ENCODE measurements at regions not wholly inside any gene's neighbourhood (a gene's known extent, or its start where the extent isn't known, plus 50 kb on each side); places are given as distances from the start of the nearest gene placed in this dataset.
"Not testable (repeated sequence)": the region's sequence is repeated elsewhere in the genome, so short reads cannot be mapped to it uniquely, and the experiment has no call there.

DNA sequence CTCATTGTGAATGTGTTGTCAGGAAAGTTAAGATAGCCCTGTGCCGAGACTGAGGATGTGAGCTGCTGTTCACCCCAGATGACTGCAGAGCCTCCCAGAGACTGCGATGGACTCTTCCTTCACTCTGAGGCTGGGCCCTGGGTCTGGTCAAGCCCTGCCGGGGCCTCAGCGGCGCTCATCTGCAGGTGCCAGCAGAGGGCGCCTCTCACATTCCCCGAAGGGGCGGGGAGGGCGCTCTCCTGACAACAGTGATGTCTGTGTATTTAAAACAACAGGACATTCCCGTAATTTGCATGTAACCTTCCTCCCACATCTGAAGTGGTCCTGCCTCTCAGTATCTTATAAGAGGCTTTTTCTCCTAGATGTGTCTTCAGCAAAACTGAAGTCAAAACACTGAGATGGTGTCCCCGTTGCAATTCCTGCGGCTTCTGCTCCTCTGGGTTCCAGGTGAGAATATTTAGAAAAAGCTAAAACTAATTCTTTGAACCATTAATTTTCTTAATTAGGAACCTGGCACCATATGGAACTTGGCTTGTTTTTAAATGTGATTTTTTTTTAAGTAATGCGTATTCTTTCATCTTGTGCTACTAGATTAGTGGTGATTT, 1377.9 kb downstream of the RPIA start:
- no peak for DNase-seq (ENCODE audit: low spot score)

DNA sequence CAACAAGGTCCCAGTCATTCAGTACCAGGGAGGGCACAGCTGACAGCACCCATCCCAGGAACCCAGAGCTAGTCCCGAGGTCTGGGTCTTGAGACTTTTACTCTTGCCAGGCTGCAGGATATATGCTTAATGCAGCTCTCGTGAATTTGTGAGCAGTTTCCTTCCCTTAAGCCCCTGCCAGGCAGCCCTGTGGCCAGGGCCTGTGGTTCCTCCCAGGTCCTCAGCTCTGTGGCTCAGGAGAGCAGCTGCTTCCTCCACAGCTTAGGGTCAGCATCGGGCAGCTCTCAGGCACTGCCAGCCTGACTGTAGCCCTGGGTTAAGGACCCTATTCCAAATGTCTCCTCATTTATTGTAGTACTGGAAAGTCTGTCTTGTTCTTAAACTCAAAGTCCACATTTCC, 1384.8 kb downstream of the RPIA start:
- no peak for DNase-seq (ENCODE audit: low spot score)

DNA sequence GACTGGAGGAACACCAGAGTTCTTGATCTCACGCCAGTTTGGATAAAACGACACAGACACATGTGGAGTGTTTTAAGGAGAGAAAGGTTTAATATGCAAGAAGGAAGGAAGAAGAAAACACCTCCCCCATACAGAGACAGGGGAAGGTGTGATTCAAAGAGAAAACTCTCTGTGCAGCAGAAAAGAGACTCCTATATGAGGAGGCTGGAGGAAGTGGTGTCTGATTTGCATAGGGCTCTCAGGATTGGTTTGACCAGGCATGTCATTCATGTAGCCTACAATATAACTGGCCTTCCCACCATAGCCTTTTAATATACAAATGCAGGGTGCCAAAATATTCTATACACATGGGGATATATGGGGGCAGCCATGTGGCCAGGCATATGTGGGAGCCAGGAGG, 1386.5 kb downstream of the RPIA start:
- DNase-seq (ENCODE audit: low spot score): no peak

DNA sequence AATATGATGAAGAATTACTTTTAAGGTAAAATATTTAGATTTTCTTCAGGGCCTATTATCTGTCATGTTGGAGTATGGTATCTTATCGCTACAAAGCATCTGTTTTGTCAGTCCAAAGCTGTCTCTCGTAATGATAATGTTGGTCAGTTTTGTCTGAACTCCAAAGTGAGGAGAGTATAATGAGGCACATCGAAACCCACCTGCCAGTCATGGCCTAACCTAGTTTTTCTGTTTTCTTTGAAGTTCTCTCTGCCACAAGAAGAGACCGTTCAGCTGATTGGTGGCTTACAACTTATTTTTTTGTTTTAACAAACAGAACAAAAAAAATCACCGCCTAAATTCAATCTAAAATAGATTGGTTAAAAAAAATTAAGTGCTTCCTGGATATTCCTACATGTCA, 1387.9 kb downstream of the RPIA start:
- DNase-seq (ENCODE audit: low spot score): no peak

DNA sequence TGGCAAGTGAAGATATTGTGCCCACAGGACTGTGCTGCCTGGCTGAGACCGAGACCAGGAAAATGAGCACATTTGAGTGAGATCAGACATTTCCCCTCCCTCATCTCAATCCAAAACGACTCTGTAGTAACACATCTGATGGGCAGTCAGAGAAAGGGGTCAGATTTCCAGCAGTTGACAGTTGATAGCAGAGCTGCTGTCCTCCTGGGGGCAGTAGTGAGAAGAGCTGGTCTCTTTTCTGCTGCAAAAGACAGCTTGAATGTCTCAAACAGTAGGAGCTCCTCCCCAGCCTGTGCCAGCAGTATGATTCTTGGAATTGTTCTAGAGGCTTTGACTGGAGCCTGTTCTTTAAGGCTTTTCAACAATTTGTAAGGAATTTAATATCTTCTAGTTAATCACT, 1396.3 kb downstream of the RPIA start:
- DNase-seq (ENCODE audit: low spot score): not testable (repeated sequence)

DNA sequence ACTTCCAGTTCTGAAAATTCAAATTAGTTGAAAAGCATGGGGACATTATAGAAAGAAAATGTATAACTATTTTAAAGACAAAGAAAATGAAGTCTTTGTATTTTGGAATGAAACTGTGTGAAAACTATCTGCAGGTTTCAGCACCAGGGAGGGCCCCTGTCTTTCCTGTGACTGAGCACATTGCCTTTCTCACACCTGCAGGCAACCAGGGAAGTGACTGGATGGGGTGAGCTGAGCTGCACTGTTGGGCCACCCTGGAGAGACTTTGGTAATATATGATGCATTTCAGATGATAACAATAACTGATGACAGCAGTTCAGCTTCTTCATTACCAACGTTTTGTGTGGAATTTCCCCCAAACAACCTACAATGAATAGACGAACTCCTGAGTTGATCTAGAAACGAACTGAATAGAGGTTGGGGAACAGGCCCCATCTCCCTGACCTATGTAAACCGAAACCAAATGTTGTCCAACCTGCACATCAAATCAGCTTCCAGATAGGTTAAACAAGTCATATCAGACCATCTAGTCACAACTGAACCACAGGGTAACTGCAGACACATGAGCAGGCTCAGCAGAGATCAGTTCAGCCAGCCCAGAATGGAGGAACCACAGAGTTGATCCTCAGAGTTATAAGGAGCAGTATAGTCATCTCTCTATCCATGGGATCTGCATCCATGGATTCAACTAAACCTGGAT, 1402.2 kb downstream of the RPIA start:
- DNase-seq (ENCODE audit: low spot score): not testable (repeated sequence)

DNA sequence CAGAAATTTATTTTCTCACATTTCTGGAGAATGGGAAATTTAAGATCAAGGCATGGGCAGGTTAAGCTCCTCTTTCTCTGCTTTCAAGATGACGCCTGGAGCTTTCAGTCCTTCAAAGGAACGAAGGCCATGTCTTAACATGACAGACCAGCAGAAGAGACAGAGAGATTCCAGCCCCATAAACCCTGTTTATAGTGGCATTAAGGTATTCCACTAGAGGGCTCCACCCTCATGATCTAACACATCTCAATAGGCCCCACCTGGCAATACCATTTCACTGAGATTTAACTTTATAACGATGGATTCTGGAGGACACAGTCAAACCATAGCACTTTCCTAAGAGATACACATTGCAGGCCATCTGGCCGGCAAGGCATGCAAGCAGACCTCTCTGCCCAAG, 1406.1 kb downstream of the RPIA start:
- not testable (repeated sequence) for DNase-seq (ENCODE audit: low spot score)

DNA sequence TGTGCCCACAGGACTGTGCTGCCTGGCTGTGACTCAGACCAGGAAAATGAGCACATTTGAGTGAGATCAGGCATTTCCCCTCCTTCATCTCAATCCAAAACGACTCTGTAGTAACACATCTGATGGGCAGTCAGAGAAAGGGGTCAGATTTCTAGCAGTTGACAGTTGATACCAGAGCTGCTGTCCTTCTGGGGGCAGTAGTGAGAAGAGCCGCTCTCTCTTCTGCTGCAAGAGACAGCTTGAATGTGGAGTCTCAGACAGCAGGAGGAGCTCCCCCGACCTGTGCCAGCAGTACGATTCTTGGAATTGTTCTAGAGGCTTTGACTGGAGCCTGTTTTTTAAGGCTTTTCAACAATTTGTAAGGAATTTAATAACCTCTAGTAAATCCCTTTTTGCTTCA, 1413.7 kb downstream of the RPIA start:
- not testable (repeated sequence) for DNase-seq (ENCODE audit: low spot score)

DNA sequence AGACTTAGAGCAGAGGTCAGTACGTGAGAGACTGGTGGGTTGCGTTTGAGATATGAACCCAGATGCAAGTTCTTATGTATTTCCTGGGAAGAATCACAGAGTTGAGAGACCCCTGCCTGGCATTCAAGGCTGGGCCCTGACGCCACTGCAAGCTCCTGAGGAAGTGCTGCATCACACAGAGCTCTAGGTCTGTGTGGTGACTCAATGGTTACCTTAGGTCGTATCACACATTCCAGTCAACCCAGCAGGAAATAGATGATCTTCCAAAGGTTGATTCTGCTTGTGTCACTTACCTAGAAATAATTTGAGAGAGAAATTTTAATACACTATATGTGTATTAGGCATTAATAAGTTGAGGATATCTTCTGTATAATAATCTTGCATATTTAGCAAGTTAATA, 1431.9 kb downstream of the RPIA start:
- DNase-seq (ENCODE audit: low spot score): not testable (repeated sequence)

DNA sequence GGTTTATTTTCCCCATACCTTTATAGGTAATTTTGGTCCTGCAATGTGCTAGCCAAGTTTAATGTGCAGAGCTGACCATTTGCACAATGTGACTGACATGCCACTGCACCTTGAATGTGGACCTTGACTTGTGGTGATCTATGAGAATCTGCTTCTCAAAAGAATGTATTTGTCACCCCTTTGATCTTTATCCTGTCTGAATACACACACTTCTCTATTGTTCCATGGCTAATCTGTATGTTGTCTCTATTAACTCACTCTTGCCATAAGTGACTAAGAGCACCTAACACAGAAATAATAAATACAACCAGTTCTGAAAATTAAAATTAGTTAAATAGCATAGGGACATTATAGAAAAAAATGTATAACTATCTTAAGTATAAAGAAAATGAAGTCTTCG, 1447.6 kb downstream of the RPIA start:
- not testable (repeated sequence) for DNase-seq (ENCODE audit: low spot score)

DNA sequence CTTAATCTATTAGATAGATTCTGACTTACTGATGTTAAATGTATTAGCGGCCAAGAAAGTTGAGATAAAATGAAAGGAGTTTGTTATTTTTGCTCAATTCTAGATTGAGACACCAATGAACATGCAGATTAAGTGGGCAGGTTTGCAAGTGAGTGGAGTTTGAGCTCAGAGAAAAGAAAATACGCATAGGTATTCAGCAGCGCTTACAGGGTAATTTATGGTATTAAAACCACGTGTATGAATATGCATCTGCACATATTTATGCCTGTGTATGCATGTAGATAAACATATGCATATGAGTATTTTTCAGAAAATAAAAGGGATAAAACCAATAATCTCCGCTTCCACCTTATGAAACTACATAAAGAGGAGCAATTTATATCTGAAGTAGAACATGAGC, 1450.1 kb downstream of the RPIA start:
- DNase-seq (ENCODE audit: low spot score): not testable (repeated sequence)

DNA sequence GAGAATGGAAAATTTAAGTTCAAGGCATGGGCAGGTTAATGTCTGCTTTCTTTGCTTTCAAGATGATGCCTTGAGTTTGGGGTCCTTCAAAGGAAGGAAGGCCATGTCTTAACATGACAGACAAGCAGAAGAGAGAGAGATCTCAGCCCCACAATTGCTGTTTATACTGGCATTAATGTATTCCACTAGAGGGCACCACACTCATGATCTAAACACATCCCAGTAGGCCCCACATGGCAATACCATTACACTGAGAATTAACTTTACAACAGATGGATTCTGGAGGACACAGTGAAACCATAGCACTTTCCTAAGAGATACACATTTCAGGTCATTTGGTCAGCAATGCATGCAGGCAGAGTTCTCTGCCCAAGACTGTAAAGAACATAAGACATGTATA, 1460.3 kb downstream of the RPIA start:
- not testable (repeated sequence) for DNase-seq (ENCODE audit: low spot score)

DNA sequence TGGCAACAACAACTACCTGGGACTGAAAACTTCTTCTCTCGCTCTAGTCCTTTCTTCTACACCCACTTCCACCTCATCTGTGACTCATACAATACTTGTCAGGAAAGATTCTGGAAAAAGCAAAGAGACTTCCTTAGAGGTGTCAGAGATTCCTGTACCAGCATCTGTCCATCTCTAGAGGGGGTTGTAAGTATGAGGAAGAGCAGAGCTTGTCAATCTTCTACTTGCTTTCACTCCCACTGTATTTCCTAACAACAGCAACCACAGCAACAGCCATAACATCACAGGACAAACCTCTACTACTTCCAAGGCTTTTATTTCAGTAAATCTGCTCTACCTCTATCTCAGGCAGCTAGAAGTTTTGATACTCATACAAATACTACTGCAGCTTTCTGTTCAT, 1479.5 kb downstream of the RPIA start:
- not testable (repeated sequence) for DNase-seq (ENCODE audit: low spot score)

DNA sequence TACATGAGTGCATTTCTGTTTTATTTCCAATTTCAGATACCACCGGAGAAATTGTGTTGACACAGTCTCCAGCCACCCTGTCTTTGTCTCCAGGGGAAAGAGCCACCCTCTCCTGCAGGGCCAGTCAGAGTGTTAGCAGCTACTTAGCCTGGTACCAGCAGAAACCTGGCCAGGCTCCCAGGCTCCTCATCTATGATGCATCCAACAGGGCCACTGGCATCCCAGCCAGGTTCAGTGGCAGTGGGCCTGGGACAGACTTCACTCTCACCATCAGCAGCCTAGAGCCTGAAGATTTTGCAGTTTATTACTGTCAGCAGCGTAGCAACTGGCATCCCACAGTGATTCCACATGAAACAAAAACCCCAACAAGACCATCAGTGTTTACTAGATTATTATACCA, 1481.6 kb downstream of the RPIA start:
- not testable (repeated sequence) for DNase-seq (ENCODE audit: low spot score)

DNA sequence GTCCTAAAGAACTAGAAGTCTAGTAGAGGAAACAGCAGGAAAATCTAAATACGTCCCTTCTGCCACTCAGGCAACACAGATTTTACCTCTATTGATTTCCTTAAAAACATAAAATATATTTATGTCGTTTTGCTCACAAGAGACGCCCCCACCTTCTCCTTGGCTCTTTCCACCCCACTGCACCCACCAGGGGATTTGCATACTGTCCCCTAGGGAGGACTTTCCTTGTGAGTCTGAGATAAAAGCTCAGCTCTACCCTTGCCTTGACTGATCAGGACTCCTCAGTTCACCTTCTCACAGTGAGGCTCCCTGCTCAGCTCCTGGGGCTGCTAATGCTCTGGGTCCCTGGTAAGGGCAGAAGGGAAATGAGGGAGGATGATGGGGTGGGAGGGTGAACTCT, 1488.1 kb downstream of the RPIA start:
- DNase-seq (ENCODE audit: low spot score): not testable (repeated sequence)

DNA sequence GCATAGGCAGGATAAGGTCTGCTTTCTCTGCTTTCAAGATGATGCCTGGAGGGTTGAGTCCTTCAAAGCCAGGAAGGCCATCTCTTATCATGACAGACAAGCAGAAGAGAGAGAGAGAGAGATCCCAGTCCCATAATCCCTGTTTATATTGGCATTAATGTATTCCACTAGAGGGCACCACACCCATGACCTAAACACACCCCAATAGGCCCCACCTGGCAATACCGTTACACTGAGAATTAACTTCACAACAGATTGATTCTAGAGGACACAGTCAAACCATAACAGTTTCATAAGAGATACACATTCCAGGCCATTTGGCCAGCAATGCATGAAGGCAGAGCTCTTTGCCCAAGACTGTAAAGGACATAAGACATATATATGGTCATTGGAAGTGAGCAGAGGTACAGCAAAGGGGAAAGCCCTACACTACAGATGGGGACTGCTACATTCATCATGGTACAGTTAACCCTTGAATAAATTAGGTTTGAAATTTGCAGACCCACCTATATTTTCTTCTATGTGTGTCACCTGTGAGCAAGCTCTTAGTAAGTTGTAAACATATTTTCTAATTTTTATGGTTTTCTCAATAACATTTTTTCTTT, 1516.1 kb downstream of the RPIA start:
- no peak for DNase-seq (ENCODE audit: low spot score)

DNA sequence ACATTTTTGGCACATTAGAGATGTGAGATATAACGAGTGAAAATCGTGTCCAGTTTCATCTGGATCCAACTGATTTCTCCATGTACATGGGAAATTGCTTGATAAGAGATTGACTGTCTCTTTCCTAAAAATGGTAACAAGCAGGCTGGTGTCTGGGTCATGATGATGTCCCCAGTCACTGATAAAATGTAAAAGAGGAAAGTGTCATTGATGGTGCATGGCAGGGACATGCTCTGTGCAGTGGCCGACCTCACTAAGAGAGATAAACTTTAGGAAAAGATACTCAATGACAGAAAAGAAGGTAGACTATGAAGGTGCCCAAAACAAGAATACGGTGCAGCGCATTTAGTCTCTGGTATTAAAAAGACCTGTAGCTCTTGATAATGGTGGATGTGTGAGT, 1517.5 kb downstream of the RPIA start:
- DNase-seq (ENCODE audit: low spot score): no peak

DNA sequence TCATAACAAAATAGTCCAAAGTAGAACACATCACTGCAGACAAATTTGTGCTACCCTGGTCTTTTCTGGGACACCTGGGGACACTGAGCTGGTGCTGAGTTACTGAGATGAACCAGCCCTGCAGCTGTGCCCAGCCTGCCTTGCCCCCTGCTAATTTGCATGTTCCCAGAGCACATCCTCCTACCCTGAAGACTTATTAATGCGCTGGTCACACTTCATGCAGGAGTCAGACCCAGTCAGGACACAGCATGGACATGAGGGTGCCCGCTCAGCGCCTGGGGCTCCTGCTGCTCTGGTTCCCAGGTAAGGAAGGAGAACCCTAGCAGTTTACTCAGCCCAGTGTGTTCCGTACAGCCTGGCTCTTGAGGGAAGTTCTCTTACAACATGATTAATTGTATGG, 1518.3 kb downstream of the RPIA start:
- no peak for DNase-seq (ENCODE audit: low spot score)

DNA sequence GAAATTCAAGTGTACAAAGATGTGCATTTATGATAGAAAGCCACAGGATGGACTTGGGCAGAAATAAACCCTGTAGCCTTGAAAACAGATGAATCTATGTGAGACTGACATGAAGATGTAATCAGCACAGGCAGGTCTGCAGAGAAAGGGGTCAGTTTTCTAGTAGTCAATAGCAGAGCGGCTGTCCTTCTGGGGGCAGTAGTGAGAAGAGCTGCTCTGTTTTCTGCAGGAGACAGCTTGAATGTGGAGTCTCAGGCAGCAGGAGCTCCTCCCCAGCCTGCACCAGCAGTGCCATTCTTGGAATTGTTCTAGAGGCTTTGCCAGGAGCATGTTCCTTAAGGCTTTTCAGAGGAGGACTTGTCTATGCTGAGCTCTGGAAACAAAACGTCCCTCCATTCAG, 1524.4 kb downstream of the RPIA start:
- DNase-seq (ENCODE audit: low spot score): not testable (repeated sequence)

DNA sequence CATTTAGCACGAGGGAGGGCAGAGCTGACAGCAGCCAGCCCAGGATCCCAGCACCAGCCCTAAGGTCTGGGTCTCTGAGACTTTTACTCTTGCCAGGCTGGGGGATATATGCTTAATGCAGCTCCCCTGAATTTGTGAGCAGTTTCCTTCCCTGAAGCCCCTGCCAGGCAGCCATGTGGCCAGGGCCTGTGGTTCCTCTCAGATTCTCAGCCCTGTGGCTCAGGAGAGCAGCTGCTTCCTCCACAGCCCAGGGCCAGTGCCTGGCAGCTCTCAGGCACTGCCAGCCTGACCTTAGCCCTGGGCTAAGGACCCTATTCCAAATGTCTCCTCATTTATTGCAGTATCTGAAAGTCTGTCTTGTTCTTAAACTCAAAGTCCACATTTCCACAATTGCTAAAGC, 1525.3 kb downstream of the RPIA start:
- DNase-seq (ENCODE audit: low spot score): not testable (repeated sequence)

DNA sequence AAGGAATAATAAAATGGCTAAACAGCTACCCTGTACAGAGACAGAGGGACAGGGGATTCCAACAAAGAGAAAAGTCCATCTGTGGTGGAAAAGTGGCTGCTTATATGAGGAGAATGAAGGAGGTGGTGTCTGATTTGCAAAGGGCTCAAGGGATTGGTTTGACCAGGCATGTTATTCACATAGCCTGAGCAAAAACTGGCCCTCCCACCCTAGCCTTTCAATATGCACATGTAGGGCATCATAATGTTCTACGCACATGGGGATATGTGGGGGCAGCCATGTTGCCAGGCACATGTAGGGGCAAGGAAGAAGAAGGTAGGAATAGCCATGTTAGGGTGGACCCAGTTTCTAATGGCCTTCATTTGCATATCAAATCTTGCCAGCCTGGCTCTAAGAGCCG, 1527.1 kb downstream of the RPIA start:
- DNase-seq (ENCODE audit: low spot score): not testable (repeated sequence)

DNA sequence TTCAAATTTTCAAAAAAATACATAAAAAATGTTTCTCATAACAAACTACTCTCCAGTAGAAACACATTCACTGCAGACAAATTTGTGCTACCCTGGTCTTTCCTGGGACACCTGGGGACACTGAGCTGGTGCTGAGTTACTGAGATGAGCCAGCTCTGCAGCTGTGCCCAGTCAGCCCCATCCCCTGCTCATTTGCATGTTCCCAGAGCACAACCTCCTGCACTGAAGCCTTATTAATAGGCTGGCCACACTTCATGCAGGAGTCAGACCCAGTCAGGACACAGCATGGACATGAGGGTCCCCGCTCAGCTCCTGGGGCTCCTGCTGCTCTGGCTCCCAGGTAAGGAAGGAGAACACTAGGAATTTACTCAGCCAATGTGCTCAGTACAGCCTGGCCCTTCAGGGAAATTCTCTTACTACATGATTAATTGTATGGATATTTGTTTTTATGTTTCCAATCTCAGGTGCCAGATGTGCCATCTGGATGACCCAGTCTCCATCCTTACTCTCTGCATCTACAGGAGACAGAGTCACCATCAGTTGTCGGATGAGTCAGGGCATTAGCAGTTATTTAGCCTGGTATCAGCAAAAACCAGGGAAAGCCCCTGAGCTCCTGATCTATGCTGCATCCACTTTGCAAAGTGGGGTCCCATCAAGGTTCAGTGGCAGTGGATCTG, 1529.3 kb downstream of the RPIA start:
- not testable (repeated sequence) for DNase-seq (ENCODE audit: low spot score)

DNA sequence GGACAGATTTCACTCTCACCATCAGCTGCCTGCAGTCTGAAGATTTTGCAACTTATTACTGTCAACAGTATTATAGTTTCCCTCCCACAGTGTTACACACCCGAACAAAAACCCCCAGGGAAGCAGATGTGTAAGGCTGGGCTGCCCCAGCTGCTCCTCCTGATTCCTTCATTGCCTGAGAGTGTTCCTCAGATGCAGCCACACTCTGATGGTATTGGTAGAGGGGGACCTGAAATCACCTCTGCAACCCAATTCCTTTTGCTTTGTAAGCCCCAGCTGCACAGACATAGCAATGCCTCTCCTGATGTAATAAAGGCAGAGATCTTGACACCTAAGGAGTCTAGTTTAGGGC, 1529.8 kb downstream of the RPIA start:
- DNase-seq (ENCODE audit: low spot score): no peak

Measured in ureter (tissue), 1 donor.